Panc1 (cell line): ENCODE measurements at regions not wholly inside any gene's neighbourhood (a gene's known extent, or its start where the extent isn't known, plus 50 kb on each side); places are given as distances from the start of the nearest gene placed in this dataset.

ENCODE experiments used
- ATAC-seq: fragments of 200-7000 bp; cut with Tn5 transposase; 2 replicates; pipeline ENCODE4 v1.9.1; 2020; ENCODE audit warnings: mild to moderate bottlenecking, moderate library complexity
- BruUV-seq: library from RNA; stranded (reverse); fragments of 400-500 nt; replicated peaks from 2 replicates; lab custom pipeline; 2021; lab: Mats Ljungman, UMichigan
- CTCF ChIA-PET: fragments of 300-600 bp; sonication (Branson Sonifier 250); formaldehyde crosslinking; loops from one replicate; lab custom pipeline; 2022; ENCODE audit warnings: antibody characterized with exemption; lab: Charles Lee
- POLR2A ChIA-PET: fragments of 300-600 bp; sonication (Branson Sonifier 250); formaldehyde crosslinking; loops from one replicate; lab custom pipeline; 2022; ENCODE audit warnings: antibody characterized with exemption; lab: Charles Lee
- DNase-seq: peaks from one replicate; pipeline ENCODE4 v3.0.0-alpha.2; 2010; ENCODE audit warnings: low read depth, low spot score
- H3K27ac ChIP-seq: 2 replicates; pipeline ENCODE4 v1.5.1; 2011; ENCODE audit warnings: mild to moderate bottlenecking, low read length, inconsistent platforms
- H3K27me3 ChIP-seq: fragments of 200-500 bp; sonication (Bioruptor generic); 2 replicates; pipeline ENCODE4 v1.6.0; 2014; ENCODE audit warnings: low read length, inconsistent platforms; ENCODE audit not compliant: control insufficient read depth, insufficient read depth
- H3K36me3 ChIP-seq: fragments of 200-500 bp; sonication (Bioruptor generic); 2 replicates; pipeline ENCODE4 v1.5.1; 2014; ENCODE audit warnings: inconsistent platforms, mild to moderate bottlenecking, low read length, moderate library complexity; ENCODE audit not compliant: control insufficient read depth, insufficient read depth
- H3K4me1 ChIP-seq: 2 replicates; pipeline ENCODE4 v1.5.1; 2011; ENCODE audit warnings: inconsistent platforms, mild to moderate bottlenecking, low read length, moderate library complexity; ENCODE audit not compliant: control insufficient read depth, insufficient read depth
- H3K4me3 ChIP-seq, 2 experiments: 2 replicates each; pipeline ENCODE4 v1.5.1; 2011 to 2012; ENCODE audit warnings: low read depth in 2 of 2, low read length in 2 of 2, mild to moderate bottlenecking in 2 of 2, inconsistent platforms in 1 of 2, moderate library complexity in 1 of 2
- H3K9me3 ChIP-seq: fragments of 200-500 bp; sonication (Bioruptor generic); 2 replicates; pipeline ENCODE4 v1.5.1; 2014; ENCODE audit warnings: low read depth, mild to moderate bottlenecking, inconsistent platforms, low read length, moderate library complexity; ENCODE audit not compliant: control insufficient read depth, insufficient read depth
- CTCF ChIP-seq: fragments of 450-650 bp; IDR thresholded peaks from 2 replicates; pipeline ENCODE4 v1.5.1; 2017; ENCODE audit warnings: mild to moderate bottlenecking
- POLR2AphosphoS5 ChIP-seq: IDR thresholded peaks from 2 replicates; pipeline ENCODE4 v1.6.1; 2012; ENCODE audit warnings: mild to moderate bottlenecking, low read depth, low read length, moderate library complexity
- REST ChIP-seq, 2 experiments: IDR thresholded peaks; 2 replicates each; pipeline ENCODE4 v1.6.1; 2011 to 2012; ENCODE audit warnings: low read depth in 2 of 2, control low read depth in 1 of 2, low read length in 1 of 2, mild to moderate bottlenecking in 1 of 2, moderate library complexity in 1 of 2; ENCODE audit not compliant: insufficient read depth in 1 of 2
- SIN3A ChIP-seq: IDR thresholded peaks from 2 replicates; pipeline ENCODE4 v1.6.1; 2012; ENCODE audit warnings: low read depth, mild to moderate bottlenecking, low read length, moderate library complexity, borderline replicate concordance; ENCODE audit not compliant: insufficient read depth
- TCF7L2 ChIP-seq: IDR thresholded peaks from 2 replicates; pipeline ENCODE4 v1.6.1; 2011; ENCODE audit warnings: mild to moderate bottlenecking, low read depth, low read length, inconsistent platforms
- in situ Hi-C: cut with HindIII; loops from 2 replicates; pipeline ENCODE4 v1.10.0; 2016; ENCODE audit warnings: low sequenced_read_pairs, low pct_unique_long_range_greater_than_20kb
- intact Hi-C: fragments of 100-400 bp; cut with micrococcal nuclease; formaldehyde crosslinking; loops from one replicate; pipeline ENCODE4 v1.10.0; 2022; ENCODE audit not compliant: unreplicated experiment

- H3K36me3 ChIP-seq: no peaks in the 10 kb centered on the region
- intact Hi-C loops (no loop called here), in situ Hi-C loops (no loop called here)
- DNase-seq (no peak), ATAC-seq (no peak)
- ChIA-PET POLR2A (no interaction called here), CTCF (no interaction called here)
- no peak overlapping the region for H3K27ac ChIP-seq
- no peaks in the 10 kb centered on the region for H3K9me3 ChIP-seq
- BruUV-seq: no TSS peak
- no peaks in the 10 kb centered on the region for H3K4me1 ChIP-seq
- no peaks in the 10 kb centered on the region for H3K27me3 ChIP-seq
- TF ChIP-seq REST (IDR thresholded peaks at IDR 0.05; ENCODE audit: insufficient read depth in 1 of 2, low read depth in 2 of 2, low read length in 1 of 2) (no peak), POLR2AphosphoS5 (no peak), TCF7L2 (no peak), SIN3A (no peak), CTCF (no peak)
- H3K4me3 ChIP-seq: no peak overlapping the region
Observed at GRCh38 chr15:97881346-97881965, 79.0 kb upstream of the ARRDC4 start.

GRCh38 chr15:97884513-97885131 lies 75.9 kb upstream of the ARRDC4 start:
- no peaks in the 10 kb centered on the region for H3K27me3 ChIP-seq
- DNase-seq: no peak
- no TSS peak for BruUV-seq
- H3K27ac ChIP-seq: no peak overlapping the region
- in situ Hi-C loops (no loop called here), intact Hi-C loops (no loop called here)
- H3K36me3 ChIP-seq: no peaks in the 10 kb centered on the region
- no peak for ATAC-seq
- TF ChIP-seq CTCF: no peak
- no peak for TF ChIP-seq REST (IDR thresholded peaks at IDR 0.05; ENCODE audit: insufficient read depth in 1 of 2, low read depth in 2 of 2, low read length in 1 of 2)
- no peak for TF ChIP-seq POLR2AphosphoS5
- TF ChIP-seq SIN3A: no peak
- no peak for TF ChIP-seq TCF7L2
- H3K4me1 ChIP-seq: no peaks in the 10 kb centered on the region
- H3K4me3 ChIP-seq: no peak overlapping the region
- ChIA-PET CTCF (no interaction called here), POLR2A (no interaction called here)
- no peaks in the 10 kb centered on the region for H3K9me3 ChIP-seq
